ENCODE measurements at regions not wholly inside any gene's neighbourhood (a gene's known extent, or its start where the extent isn't known, plus 50 kb on each side); places are given as distances from the start of the nearest gene placed in this dataset.

DNA sequence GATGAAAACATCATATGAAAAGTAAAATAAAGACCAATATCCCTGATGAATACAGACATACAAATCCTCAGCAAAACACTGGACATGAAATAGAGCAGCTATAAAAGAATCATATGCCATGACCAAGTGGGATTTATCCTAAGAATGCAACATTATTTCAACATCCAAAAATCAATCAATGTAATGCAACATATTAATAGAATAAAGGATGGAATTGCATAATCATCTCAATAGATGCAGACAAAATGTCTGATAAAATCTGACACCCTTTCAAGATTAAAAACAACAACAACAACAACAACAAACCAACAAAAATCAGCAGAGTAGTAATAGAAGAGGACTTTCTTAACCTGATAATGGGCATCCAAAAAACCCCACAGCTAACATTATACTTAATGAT is 63.8 kb upstream of the IL1R1 start:
- no peaks in the 10 kb centered on the region for H3K9me3 ChIP-seq (ENCODE audit: low read length)
- H4K20me1 ChIP-seq (ENCODE audit: low read length): no peaks in the 10 kb centered on the region
- TF ChIP-seq, protein P1, sequence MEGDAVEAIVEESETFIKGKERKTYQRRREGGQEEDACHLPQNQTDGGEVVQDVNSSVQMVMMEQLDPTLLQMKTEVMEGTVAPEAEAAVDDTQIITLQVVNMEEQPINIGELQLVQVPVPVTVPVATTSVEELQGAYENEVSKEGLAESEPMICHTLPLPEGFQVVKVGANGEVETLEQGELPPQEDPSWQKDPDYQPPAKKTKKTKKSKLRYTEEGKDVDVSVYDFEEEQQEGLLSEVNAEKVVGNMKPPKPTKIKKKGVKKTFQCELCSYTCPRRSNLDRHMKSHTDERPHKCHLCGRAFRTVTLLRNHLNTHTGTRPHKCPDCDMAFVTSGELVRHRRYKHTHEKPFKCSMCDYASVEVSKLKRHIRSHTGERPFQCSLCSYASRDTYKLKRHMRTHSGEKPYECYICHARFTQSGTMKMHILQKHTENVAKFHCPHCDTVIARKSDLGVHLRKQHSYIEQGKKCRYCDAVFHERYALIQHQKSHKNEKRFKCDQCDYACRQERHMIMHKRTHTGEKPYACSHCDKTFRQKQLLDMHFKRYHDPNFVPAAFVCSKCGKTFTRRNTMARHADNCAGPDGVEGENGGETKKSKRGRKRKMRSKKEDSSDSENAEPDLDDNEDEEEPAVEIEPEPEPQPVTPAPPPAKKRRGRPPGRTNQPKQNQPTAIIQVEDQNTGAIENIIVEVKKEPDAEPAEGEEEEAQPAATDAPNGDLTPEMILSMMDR (conservative IDR thresholded peaks at IDR 0.05; ENCODE audit: low read depth, low read length): no peak
- TF ChIP-seq EZH2 (IDR thresholded peaks at IDR 0.05; ENCODE audit: low read length, unreplicated experiment) (no peak), EZH2phosphoT487 (IDR thresholded peaks at IDR 0.05; ENCODE audit: borderline replicate concordance, low read length) (no peak)
- intact Hi-C loops (cut with micrococcal nuclease): no loop called here
- no peak overlapping the region for H2AFZ ChIP-seq (ENCODE audit: low read length)
- DNase-seq (no peak), ATAC-seq (no peak)
- H3K9ac ChIP-seq (ENCODE audit: low read length): no peak overlapping the region
- H3F3A ChIP-seq (ENCODE audit: low read length, unreplicated experiment): no peaks in the 10 kb centered on the region
- H3K4me3 ChIP-seq (ENCODE audit: low read length): no peak overlapping the region
- BruUV-seq (replicated peaks): no TSS peak
- no peak overlapping the region for H3K27ac ChIP-seq (ENCODE audit: low read length)
- ChIA-PET CTCF (no interaction called here), POLR2A (ENCODE audit: unreplicated experiment) (no interaction called here)
- H3K36me3 ChIP-seq (ENCODE audit: low read depth, low read length): no peaks in the 10 kb centered on the region
- H3K4me2 ChIP-seq (ENCODE audit: low read length): no peak overlapping the region
- H3K27me3 ChIP-seq (ENCODE audit: low read length): no peaks in the 10 kb centered on the region
- H3K4me1 ChIP-seq (ENCODE audit: insufficient read depth, low read length): peaks cover 11% of the 10 kb centered on the region
- H3K9me2 ChIP-seq (replicated peaks; ENCODE audit: low read length): no peaks in the 10 kb centered on the region
- H3K79me2 ChIP-seq (ENCODE audit: low read length): no peaks in the 10 kb centered on the region

- no peaks in the 10 kb centered on the region for H3K9me3 ChIP-seq (ENCODE audit: low read length)
- no peak overlapping the region for H2AFZ ChIP-seq (ENCODE audit: low read length)
- ATAC-seq (no peak), DNase-seq (no peak)
- H3K79me2 ChIP-seq (ENCODE audit: low read length): no peaks in the 10 kb centered on the region
- peaks cover 11% of the 10 kb centered on the region for H3K4me1 ChIP-seq (ENCODE audit: insufficient read depth, low read length)
- no peaks in the 10 kb centered on the region for H4K20me1 ChIP-seq (ENCODE audit: low read length)
- TF ChIP-seq, protein P1 (conservative IDR thresholded peaks at IDR 0.05; ENCODE audit: low read depth, low read length): no peak
- TF ChIP-seq EZH2 (IDR thresholded peaks at IDR 0.05; ENCODE audit: low read length, unreplicated experiment) (no peak), EZH2phosphoT487 (IDR thresholded peaks at IDR 0.05; ENCODE audit: borderline replicate concordance, low read length) (no peak)
- H3K9me2 ChIP-seq (replicated peaks; ENCODE audit: low read length): no peaks in the 10 kb centered on the region
- H3K36me3 ChIP-seq (ENCODE audit: low read depth, low read length): no peaks in the 10 kb centered on the region
- no peak overlapping the region for H3K27ac ChIP-seq (ENCODE audit: low read length)
- H3K4me3 ChIP-seq (ENCODE audit: low read length): no peak overlapping the region
- intact Hi-C loops (cut with micrococcal nuclease): no loop called here
- H3K4me2 ChIP-seq (ENCODE audit: low read length): no peak overlapping the region
- no peak overlapping the region for H3K9ac ChIP-seq (ENCODE audit: low read length)
- H3F3A ChIP-seq (ENCODE audit: low read length, unreplicated experiment): no peaks in the 10 kb centered on the region
- H3K27me3 ChIP-seq (ENCODE audit: low read length): no peaks in the 10 kb centered on the region
- BruUV-seq (replicated peaks): no TSS peak
- POLR2A ChIA-PET (ENCODE audit: unreplicated experiment): no interaction called here
- CTCF ChIA-PET: no interaction called here
Observed at GRCh38 chr2:102080451-102081242, 61.9 kb upstream of the IL1R1 start.

GRCh38 chr2:102081243-102081522 is 61.4 kb upstream of the IL1R1 start:
- ATAC-seq: no peak

More at GRCh38 chr2:102081243-102081522, 61.4 kb upstream of the IL1R1 start:
- no peak overlapping the region for H2AFZ ChIP-seq (ENCODE audit: low read length)
- H3K4me1 ChIP-seq (ENCODE audit: insufficient read depth, low read length): peaks cover 11% of the 10 kb centered on the region
- H3F3A ChIP-seq (ENCODE audit: low read length, unreplicated experiment): no peaks in the 10 kb centered on the region
- no peaks in the 10 kb centered on the region for H4K20me1 ChIP-seq (ENCODE audit: low read length)
- H3K9me3 ChIP-seq (ENCODE audit: low read length): no peaks in the 10 kb centered on the region
- H3K4me3 ChIP-seq (ENCODE audit: low read length): no peak overlapping the region
- POLR2A ChIA-PET (ENCODE audit: unreplicated experiment): no interaction called here
- H3K36me3 ChIP-seq (ENCODE audit: low read depth, low read length): no peaks in the 10 kb centered on the region
- no peak overlapping the region for H3K9ac ChIP-seq (ENCODE audit: low read length)
- H3K27me3 ChIP-seq (ENCODE audit: low read length): no peaks in the 10 kb centered on the region
- no peaks in the 10 kb centered on the region for H3K9me2 ChIP-seq (replicated peaks; ENCODE audit: low read length)
- TF ChIP-seq EZH2phosphoT487 (IDR thresholded peaks at IDR 0.05; ENCODE audit: borderline replicate concordance, low read length): no peak
- TF ChIP-seq EZH2 (IDR thresholded peaks at IDR 0.05; ENCODE audit: low read length, unreplicated experiment): no peak
- TF ChIP-seq, protein P1 (conservative IDR thresholded peaks at IDR 0.05; ENCODE audit: low read depth, low read length): no peak
- intact Hi-C loops (cut with micrococcal nuclease): no loop called here
- H3K27ac ChIP-seq (ENCODE audit: low read length): no peak overlapping the region
- CTCF ChIA-PET: no interaction called here
- BruUV-seq (replicated peaks): no TSS peak
- no peak for DNase-seq
- no peak overlapping the region for H3K4me2 ChIP-seq (ENCODE audit: low read length)
- H3K79me2 ChIP-seq (ENCODE audit: low read length): no peaks in the 10 kb centered on the region

Measured in PC-3 (cell line).